A673 (cell line): ENCODE measurements at regions not wholly inside any gene's neighbourhood (a gene's known extent, or its start where the extent isn't known, plus 50 kb on each side); places are given as distances from the start of the nearest gene placed in this dataset.

ENCODE experiments used
- CTCF ChIP-seq: fragments of 300-800, 200-600 bp; sonication (generic); conservative IDR thresholded peaks from 2 replicates; pipeline ENCODE4 v1.5.1; 2017; ENCODE audit warnings: low read depth, mild to moderate bottlenecking, antibody characterized with exemption, low read length, moderate library complexity, mixed read lengths
- EZH2 ChIP-seq: fragments of 200-600 bp; sonication (generic); IDR thresholded peaks from 2 replicates; pipeline ENCODE4 v1.6.1; 2017; ENCODE audit warnings: borderline replicate concordance, low read depth, mild to moderate bottlenecking, mixed read lengths, antibody characterized with exemption, low read length; ENCODE audit not compliant: poor library complexity, severe bottlenecking

DNA sequence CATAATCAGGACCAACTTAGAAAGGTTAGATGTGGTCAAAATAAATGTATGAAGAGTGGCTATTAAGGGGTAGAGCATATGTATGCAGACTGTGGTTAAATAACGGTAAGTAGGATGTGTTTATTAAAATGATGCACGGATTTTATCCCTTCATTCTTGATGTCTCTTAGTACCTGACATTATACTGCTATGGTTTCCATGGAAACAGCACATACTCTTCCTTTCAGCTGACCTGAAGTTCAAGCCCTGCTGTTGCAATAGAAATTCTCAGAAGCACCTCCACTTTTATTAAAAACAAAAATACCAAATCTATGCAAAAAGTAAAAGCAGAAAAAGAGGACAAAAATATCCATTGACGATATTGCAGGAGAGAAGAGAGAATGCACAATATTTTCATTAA, 381.4 kb downstream of the RWDD3 start:
- TF ChIP-seq CTCF, result no peak
- TF ChIP-seq EZH2, result no peak
